ENCODE measurements at regions not wholly inside any gene's neighbourhood (a gene's known extent, or its start where the extent isn't known, plus 50 kb on each side); places are given as distances from the start of the nearest gene placed in this dataset.

GRCh38 chr20:11182720-11183119 is 508.9 kb upstream of the JAG1 start:
- TF ChIP-seq POLR2AphosphoS5 (IDR thresholded peaks at IDR 0.05; ENCODE audit: low read depth, low read length) (no peak), TAF1 (IDR thresholded peaks at IDR 0.05; ENCODE audit: borderline replicate concordance, insufficient read depth, low read length) (no peak), REST (IDR thresholded peaks at IDR 0.05; ENCODE audit: insufficient read depth in 1 of 2, low read depth in 2 of 2, low read length in 2 of 2) (no peak), SIN3A (IDR thresholded peaks at IDR 0.05; ENCODE audit: borderline replicate concordance, insufficient read depth, low read length) (no peak)
